ENCODE measurements at regions not wholly inside any gene's neighbourhood (a gene's known extent, or its start where the extent isn't known, plus 50 kb on each side); places are given as distances from the start of the nearest gene placed in this dataset.

- TF ChIP-seq CTCF (IDR thresholded peaks at IDR 0.05): no peak
- no peak for TF ChIP-seq POLR2A (IDR thresholded peaks at IDR 0.05)
Observed at GRCh38 chr5:124859556-124860290, 113.3 kb upstream of the ZNF608 start.
